Heart right ventricle (tissue), 16 donors: ENCODE measurements at regions not wholly inside any gene's neighbourhood (a gene's known extent, or its start where the extent isn't known, plus 50 kb on each side); places are given as distances from the start of the nearest gene placed in this dataset.

Experiments
- ATAC-seq, 8 donors: fragments of 200-7000 bp; cut with Tn5 transposase; one replicate each; pipeline ENCODE4 v1.9.1; 2020; ENCODE audit warnings: mild to moderate bottlenecking in 8 of 8, moderate library complexity in 8 of 8, moderate number of reproducible peaks in 1 of 8
- DNase-seq, 2 donors: peaks; one replicate each; pipeline ENCODE4 v3.0.0-alpha.2; 2020
- H3K27ac ChIP-seq, 10 donors: fragments of 200-600 bp; sonication (generic) in 2 of 10; one replicate each; pipeline versions ENCODE4 v1.5.0 to v1.8.0; 2020 to 2022; ENCODE audit warnings: mild to moderate bottlenecking in 3 of 10
- H3K27me3 ChIP-seq, 7 donors: fragments of 200-600 bp; one replicate each; pipeline ENCODE4 v1.8.0; 2021 to 2022; ENCODE audit warnings: mild to moderate bottlenecking in 2 of 7
- H3K36me3 ChIP-seq, 9 donors: fragments of 200-600 bp; sonication (generic) in 1 of 9; one replicate each; pipeline versions ENCODE4 v1.5.0 to v1.8.0; 2020 to 2022; ENCODE audit warnings: mild to moderate bottlenecking in 2 of 9
- H3K4me1 ChIP-seq, 9 donors: fragments of 200-600 bp; sonication (generic) in 1 of 9; one replicate each; pipeline versions ENCODE4 v1.5.0 to v1.8.0; 2020 to 2022; ENCODE audit warnings: mild to moderate bottlenecking in 4 of 9
- H3K4me3 ChIP-seq, 10 donors: fragments of 200-600 bp; sonication (generic) in 2 of 10; one replicate each; pipeline versions ENCODE4 v1.5.0 to v1.8.0; 2020 to 2022; ENCODE audit warnings: mild to moderate bottlenecking in 7 of 10, moderate library complexity in 2 of 10
- H3K9me3 ChIP-seq, 11 donors: fragments of 200-600 bp in 10 of 11; sonication (generic) in 2 of 11; one replicate each; pipeline versions ENCODE4 v1.5.0 to v1.8.0; 2013 to 2022; ENCODE audit warnings: mild to moderate bottlenecking in 2 of 11, control low read depth in 1 of 11, moderate library complexity in 1 of 11
- WGBS, 2 donors: extraction: QIAGEN DNeasy Blood & Tissue Kit; methylation state at CpG; one replicate each; pipeline ENCODE4 v1.1.7; 2013; ENCODE audit warnings: inconsistent platforms in 1 of 2; 5-methylcytosine and 5-hydroxymethylcytosine counted together
- intact Hi-C, 10 donors: fragments of 100-400 bp; cut with DNase I; formaldehyde crosslinking; loops; one replicate each; pipeline versions ENCODE4 v1.11.1 to v1.14.2; 2022
- TF ChIP-seq, protein P1 (sequence below), 9 donors: fragments of 200-600 bp; sonication (generic) in 2 of 9; IDR thresholded peaks; one replicate each; pipeline versions ENCODE4 v1.5.0 to v1.8.0; 2021 to 2022; ENCODE audit warnings: antibody characterized with exemption in 9 of 9, mild to moderate bottlenecking in 5 of 9, moderate library complexity in 1 of 9
- donor health status: Arrhythmogenic right ventricular cardiomyopathy.
- donor health status: ischemic (EF 13 %, LVEDD 7.1; RV severe dilation, severe dysfunction).
- donor health status: healthy with polysubstance abuse.
- donor health status: DM: no; HTN: yes; CAD: no.
- donor health status: DM: no; HTN: no; CAD: no.
- donor health status: ischemic (EF 25% LVEDD 6.9; RV normal size, moderate dysfunction).
- donor health status: ischemic (EF 25% LVEDD 5.7; RV mildly dilated, moderate dysfunction).
- donor health status: healthy.
- donor health status: DM: yes; HTN: yes; CAD: no.
- donor health status: Ischemic cardiomyopathy.
- donor health status: ischemic (EF 35%, LVEDD 5.7; RV mildly dilated, moderate dysfunction).
- donor health status: nonischemic (EF 11% LVEDD 7.7; RV severe dilation, severe dysfunction).
- donor health status: DM: yes; HTN: yes; CAD: no.
- donor health status: PGD.
- donor health status: ischemic (EF 29% LVEDD 5.4; RV normal size, mild dysfunction).
- donor health status: nonischemic (EF 23%, LVEDD 6.1; RV moderate dilation, normal function).

DNA sequence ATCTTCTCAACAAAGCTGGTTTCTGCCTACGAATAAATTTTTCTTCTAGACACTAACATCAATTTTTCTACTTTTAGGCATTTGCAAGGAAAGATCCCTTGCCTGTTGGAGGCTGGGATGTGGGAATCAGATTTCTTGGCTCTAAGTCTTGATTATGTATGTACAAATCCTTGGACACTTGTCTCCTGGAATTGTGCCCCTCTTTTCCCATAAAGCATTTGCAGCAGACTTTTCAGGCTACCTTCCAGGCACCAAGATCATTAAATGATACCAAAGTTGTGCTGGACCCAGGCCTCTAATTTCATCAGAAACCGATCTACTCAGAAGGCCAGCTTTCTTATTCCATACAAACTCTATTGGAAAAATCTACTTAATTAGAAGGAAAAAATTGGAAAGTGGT is 339.5 kb upstream of the DIPK2B start:
- peaks cover 0 to 4% (median 0%) of the 10 kb centered on the region in 11 donors for H3K9me3 ChIP-seq
- TF ChIP-seq, protein P1, sequence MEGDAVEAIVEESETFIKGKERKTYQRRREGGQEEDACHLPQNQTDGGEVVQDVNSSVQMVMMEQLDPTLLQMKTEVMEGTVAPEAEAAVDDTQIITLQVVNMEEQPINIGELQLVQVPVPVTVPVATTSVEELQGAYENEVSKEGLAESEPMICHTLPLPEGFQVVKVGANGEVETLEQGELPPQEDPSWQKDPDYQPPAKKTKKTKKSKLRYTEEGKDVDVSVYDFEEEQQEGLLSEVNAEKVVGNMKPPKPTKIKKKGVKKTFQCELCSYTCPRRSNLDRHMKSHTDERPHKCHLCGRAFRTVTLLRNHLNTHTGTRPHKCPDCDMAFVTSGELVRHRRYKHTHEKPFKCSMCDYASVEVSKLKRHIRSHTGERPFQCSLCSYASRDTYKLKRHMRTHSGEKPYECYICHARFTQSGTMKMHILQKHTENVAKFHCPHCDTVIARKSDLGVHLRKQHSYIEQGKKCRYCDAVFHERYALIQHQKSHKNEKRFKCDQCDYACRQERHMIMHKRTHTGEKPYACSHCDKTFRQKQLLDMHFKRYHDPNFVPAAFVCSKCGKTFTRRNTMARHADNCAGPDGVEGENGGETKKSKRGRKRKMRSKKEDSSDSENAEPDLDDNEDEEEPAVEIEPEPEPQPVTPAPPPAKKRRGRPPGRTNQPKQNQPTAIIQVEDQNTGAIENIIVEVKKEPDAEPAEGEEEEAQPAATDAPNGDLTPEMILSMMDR (IDR thresholded peaks at IDR 0.05), result no peak
- H3K36me3 ChIP-seq, result no peaks in the 10 kb centered on the region
- ATAC-seq, result no peak
- no peak overlapping the region for H3K27ac ChIP-seq
- 81 to 89% methylated on average over 2 of the region's 2 CpGs for WGBS, 2 donors
- intact Hi-C loops, result no loop called here
- DNase-seq, result no peak
- no peaks in the 10 kb centered on the region for H3K4me1 ChIP-seq
- H3K4me3 ChIP-seq, result no peak overlapping the region
- H3K27me3 ChIP-seq, result no peaks in the 10 kb centered on the region

DNA sequence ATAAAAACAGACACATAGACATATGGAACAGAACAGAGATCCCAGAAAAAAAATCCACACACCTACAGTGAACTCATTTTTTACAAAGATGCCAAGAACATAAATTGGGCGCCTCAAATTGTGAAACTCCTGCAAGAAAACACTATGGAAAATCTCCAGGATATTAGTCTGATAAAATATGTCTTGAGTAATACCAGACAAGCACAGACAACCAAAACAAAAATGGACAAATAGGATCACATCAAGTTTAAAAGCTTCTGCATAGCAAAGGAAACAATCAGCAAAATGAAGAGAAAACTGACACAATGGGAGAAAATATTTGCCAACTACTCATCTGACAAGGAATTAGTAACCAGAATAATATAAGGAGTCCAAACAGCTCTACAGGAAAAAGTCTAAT is 337.3 kb upstream of the DIPK2B start:
- TF ChIP-seq, protein P1 (IDR thresholded peaks at IDR 0.05), result no peak
- WGBS, 2 donors, result 90 to 92% methylated on average over 1 of the region's 1 CpG

DNA sequence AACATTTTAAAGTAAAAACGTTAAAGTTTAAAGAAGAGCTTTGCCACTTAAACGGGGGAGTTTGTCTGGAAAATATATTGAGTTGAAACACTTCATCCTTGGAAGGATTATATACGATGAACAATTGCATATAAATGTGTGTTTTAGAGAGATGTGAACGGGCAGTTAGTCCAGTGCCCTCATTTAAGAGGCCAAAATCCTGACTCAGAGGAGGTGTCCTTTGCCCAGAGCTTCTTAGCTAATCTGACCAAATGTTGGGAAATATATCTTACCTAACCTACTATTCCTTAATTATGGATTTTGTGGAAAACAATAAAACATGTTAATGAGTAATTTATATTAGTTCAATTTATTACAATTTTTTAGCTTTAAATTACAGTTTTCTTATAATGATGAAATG is 327.2 kb upstream of the DIPK2B start:
- TF ChIP-seq, protein P1 (IDR thresholded peaks at IDR 0.05), result no peak
- no peak for DNase-seq
- H3K27ac ChIP-seq, result no peak overlapping the region
- H3K4me1 ChIP-seq, result no peaks in the 10 kb centered on the region
- H3K36me3 ChIP-seq, result no peaks in the 10 kb centered on the region
- H3K4me3 ChIP-seq, result no peak overlapping the region
- H3K27me3 ChIP-seq, result peaks cover 0 to 59% (median 0%) of the 10 kb centered on the region in 7 donors
- no peaks in the 10 kb centered on the region for H3K9me3 ChIP-seq
- 89 to 99% methylated on average over 4 of the region's 4 CpGs for WGBS, 2 donors
- intact Hi-C loops, result no loop called here
- no peak for ATAC-seq

More for the DNA sequence above, 337.3 kb upstream of the DIPK2B start:
- Histone ChIP-seq H3K27ac (no peak overlapping the region), H3K4me1 (no peaks in the 10 kb centered on the region), H3K36me3 (no peaks in the 10 kb centered on the region), H3K9me3 (peaks cover 0 to 4% (median 0%) of the 10 kb centered on the region in 11 donors), H3K4me3 (no peak overlapping the region), H3K27me3 (peaks cover 0 to 5% (median 0%) of the 10 kb centered on the region in 7 donors)
- DNase-seq (no peak), ATAC-seq (no peak)
- intact Hi-C loops, result no loop called here

DNA sequence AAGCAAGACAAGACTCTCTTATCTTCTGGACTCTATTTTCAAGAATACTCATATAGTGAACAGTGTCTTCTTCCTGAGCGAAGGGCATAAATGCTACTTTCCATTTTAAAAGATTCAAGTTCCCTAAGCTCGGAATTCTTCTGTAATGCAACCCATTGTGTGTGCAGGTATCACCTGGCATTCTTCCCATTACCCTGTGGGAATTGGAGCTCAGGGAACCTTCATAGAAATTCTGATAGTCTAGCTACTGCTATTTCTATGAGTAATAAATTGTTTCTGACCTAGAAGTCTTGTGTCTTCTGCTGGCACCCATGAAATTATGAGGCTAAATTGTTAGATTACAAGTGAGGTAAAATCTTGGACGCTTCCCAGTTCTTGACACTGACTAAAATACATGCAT is 324.1 kb upstream of the DIPK2B start:
- Histone ChIP-seq H3K4me1 (no peaks in the 10 kb centered on the region), H3K9me3 (no peaks in the 10 kb centered on the region), H3K27me3 (peaks cover 0 to 63% (median 0%) of the 10 kb centered on the region in 7 donors), H3K4me3 (no peak overlapping the region), H3K27ac (no peak overlapping the region), H3K36me3 (no peaks in the 10 kb centered on the region)
- ATAC-seq (no peak), DNase-seq (no peak)
- intact Hi-C loops, result no loop called here
- TF ChIP-seq, protein P1 (IDR thresholded peaks at IDR 0.05), result no peak
- WGBS, 2 donors, result 88 to 89% methylated on average over 3 of the region's 3 CpGs
